ENCODE measurements at regions not wholly inside any gene's neighbourhood (a gene's known extent, or its start where the extent isn't known, plus 50 kb on each side); places are given as distances from the start of the nearest gene placed in this dataset.

GRCh38 chr12:58814036-58814435 lies 106.3 kb downstream of the LRIG3 start:
- Histone ChIP-seq H3K4me3 (no peak overlapping the region), H3K36me3 (no peaks in the 10 kb centered on the region)
- DNase-seq (ENCODE audit: low read depth in 1 of 2, low spot score in 1 of 2) = peak in 1 of 2 donors; percentile 18

GRCh38 chr12:58815235-58815634 lies 105.1 kb downstream of the LRIG3 start:
- no peak for DNase-seq (ENCODE audit: low read depth in 1 of 2, low spot score in 1 of 2)
- Histone ChIP-seq H3K36me3 (no peaks in the 10 kb centered on the region), H3K4me1 (ENCODE audit: low read depth) (peaks cover 9% of the 10 kb centered on the region), H3K27me3 (no peaks in the 10 kb centered on the region), H3K4me3 (no peak overlapping the region), H3K9me3 (ENCODE audit: low read depth) (no peaks in the 10 kb centered on the region), H3K27ac (no peak overlapping the region)
- TF ChIP-seq CTCF (IDR thresholded peaks at IDR 0.05; ENCODE audit: low read depth, low read length) = no peak

More at GRCh38 chr12:58814036-58814435, 106.3 kb downstream of the LRIG3 start:
- H3K4me1 ChIP-seq (ENCODE audit: low read depth) = peaks cover 9% of the 10 kb centered on the region
- H3K9me3 ChIP-seq (ENCODE audit: low read depth) = no peaks in the 10 kb centered on the region
- no peaks in the 10 kb centered on the region for H3K27me3 ChIP-seq
- no peak for TF ChIP-seq CTCF (IDR thresholded peaks at IDR 0.05; ENCODE audit: low read depth, low read length)
- H3K27ac ChIP-seq = no peak overlapping the region

GRCh38 chr12:58818546-58818945 lies 101.8 kb downstream of the LRIG3 start:
- Histone ChIP-seq H3K27me3 (no peaks in the 10 kb centered on the region), H3K9me3 (ENCODE audit: low read depth) (no peaks in the 10 kb centered on the region), H3K36me3 (no peaks in the 10 kb centered on the region), H3K4me1 (ENCODE audit: low read depth) (peaks cover 7% of the 10 kb centered on the region), H3K27ac (no peak overlapping the region), H3K4me3 (no peak overlapping the region)
- TF ChIP-seq CTCF (IDR thresholded peaks at IDR 0.05; ENCODE audit: low read depth, low read length) = no peak
- no peak for DNase-seq (ENCODE audit: low read depth in 1 of 2, low spot score in 1 of 2)

GRCh38 chr12:58819345-58819744 lies 101.0 kb downstream of the LRIG3 start:
- Histone ChIP-seq H3K4me3 (no peak overlapping the region), H3K27me3 (no peaks in the 10 kb centered on the region), H3K9me3 (ENCODE audit: low read depth) (no peaks in the 10 kb centered on the region), H3K36me3 (no peaks in the 10 kb centered on the region), H3K4me1 (ENCODE audit: low read depth) (peaks cover under 1% of the 10 kb centered on the region), H3K27ac (no peak overlapping the region)
- no peak for TF ChIP-seq CTCF (IDR thresholded peaks at IDR 0.05; ENCODE audit: low read depth, low read length)
- no peak for DNase-seq (ENCODE audit: low read depth in 1 of 2, low spot score in 1 of 2)

- no peak for TF ChIP-seq CTCF (IDR thresholded peaks at IDR 0.05; ENCODE audit: low read depth, low read length)
- no peaks in the 10 kb centered on the region for H3K9me3 ChIP-seq (ENCODE audit: low read depth)
- no peak for DNase-seq (ENCODE audit: low read depth in 1 of 2, low spot score in 1 of 2)
- no peak overlapping the region for H3K27ac ChIP-seq
- H3K27me3 ChIP-seq = no peaks in the 10 kb centered on the region
- H3K36me3 ChIP-seq = no peaks in the 10 kb centered on the region
- H3K4me1 ChIP-seq (ENCODE audit: low read depth) = no peaks in the 10 kb centered on the region
- H3K4me3 ChIP-seq = no peak overlapping the region
Observed at GRCh38 chr12:58819985-58820384, 100.3 kb downstream of the LRIG3 start.

Data from cardiac muscle cell (in vitro differentiated cells and primary cell).